ENCODE measurements at regions not wholly inside any gene's neighbourhood (a gene's known extent, or its start where the extent isn't known, plus 50 kb on each side); places are given as distances from the start of the nearest gene placed in this dataset.

- Mint-ChIP-seq H3K9me3 (no peaks in the 10 kb centered on the region), H3K36me3 (ENCODE audit: low read depth) (no peaks in the 10 kb centered on the region), H3K4me3 (no peak overlapping the region), H3K4me1 (no peaks in the 10 kb centered on the region), H3K27me3 (ENCODE audit: insufficient read depth, low read depth, poor library complexity) (no peaks in the 10 kb centered on the region), H3K27ac (no peak overlapping the region)
- H3K4me1 ChIP-seq (ENCODE audit: insufficient read depth) = no peaks in the 10 kb centered on the region
- no peak overlapping the region for H3K4me2 ChIP-seq
- H3K36me3 ChIP-seq (ENCODE audit: insufficient read depth) = no peaks in the 10 kb centered on the region
- H3K27me3 ChIP-seq (ENCODE audit: insufficient read depth) = no peaks in the 10 kb centered on the region
- no peaks in the 10 kb centered on the region for H3F3A ChIP-seq (replicated peaks; ENCODE audit: low read depth)
- ATAC-seq (no peak), DNase-seq (ENCODE audit: low spot score) (no peak)
- no peaks in the 10 kb centered on the region for H3K9me2 ChIP-seq (ENCODE audit: insufficient read depth)
- H3K4me3 ChIP-seq = no peak overlapping the region
- no peak overlapping the region for H3K27ac ChIP-seq (ENCODE audit: low read depth)
- TF ChIP-seq EZH2 (IDR thresholded peaks at IDR 0.05; ENCODE audit: low read depth, unreplicated experiment) (no peak), ZNF331 (CRISPR knock-in tag; IDR thresholded peaks at IDR 0.05; ENCODE audit: low read depth) (no peak)
- no peak overlapping the region for H2AFZ ChIP-seq
- no peaks in the 10 kb centered on the region for H3K79me2 ChIP-seq (replicated peaks; ENCODE audit: insufficient read depth)
- H4K20me1 ChIP-seq (replicated peaks; ENCODE audit: insufficient read depth) = no peaks in the 10 kb centered on the region
Measured at GRCh38 chr5:118435131-118435530, 553.2 kb downstream of the DTWD2 start.

- no peak for ATAC-seq
- no peaks in the 10 kb centered on the region for H3K4me1 ChIP-seq (ENCODE audit: insufficient read depth)
- H3K27ac ChIP-seq (ENCODE audit: low read depth) = no peak overlapping the region
- no peaks in the 10 kb centered on the region for H3K9me3 Mint-ChIP-seq
- no peaks in the 10 kb centered on the region for H3K9me2 ChIP-seq (ENCODE audit: insufficient read depth)
- H3K4me1 Mint-ChIP-seq = no peaks in the 10 kb centered on the region
- no peak overlapping the region for H3K27ac Mint-ChIP-seq
- DNase-seq (ENCODE audit: low spot score) = no peak
- H3F3A ChIP-seq (replicated peaks; ENCODE audit: low read depth) = no peaks in the 10 kb centered on the region
- no peak overlapping the region for H3K4me3 Mint-ChIP-seq
- H3K4me2 ChIP-seq = no peak overlapping the region
- H3K36me3 ChIP-seq (ENCODE audit: insufficient read depth) = no peaks in the 10 kb centered on the region
- no peaks in the 10 kb centered on the region for H3K36me3 Mint-ChIP-seq (ENCODE audit: low read depth)
- no peaks in the 10 kb centered on the region for H3K79me2 ChIP-seq (replicated peaks; ENCODE audit: insufficient read depth)
- no peaks in the 10 kb centered on the region for H3K27me3 ChIP-seq (ENCODE audit: insufficient read depth)
- TF ChIP-seq ZNF114 (CRISPR knock-in tag; IDR thresholded peaks at IDR 0.05) (no peak), POLR2AphosphoS5 (IDR thresholded peaks at IDR 0.05; ENCODE audit: low read depth) (no peak), CTCF (conservative IDR thresholded peaks at IDR 0.05; ENCODE audit: low read depth in 2 of 2) (no peak), ZNF462 (CRISPR knock-in tag; IDR thresholded peaks at IDR 0.05) (no peak), JUNB (IDR thresholded peaks at IDR 0.05; ENCODE audit: unreplicated experiment) (no peak), EZH2 (IDR thresholded peaks at IDR 0.05; ENCODE audit: low read depth, unreplicated experiment) (no peak), ZNF331 (CRISPR knock-in tag; IDR thresholded peaks at IDR 0.05; ENCODE audit: low read depth) (no peak), EZH2phosphoT487 (IDR thresholded peaks at IDR 0.05; ENCODE audit: unreplicated experiment) (no peak), ETS1 (IDR thresholded peaks at IDR 0.05) (no peak), REST (IDR thresholded peaks at IDR 0.05; ENCODE audit: unreplicated experiment) (no peak)
- no peak overlapping the region for H2AFZ ChIP-seq
- no peaks in the 10 kb centered on the region for H3K27me3 Mint-ChIP-seq (ENCODE audit: insufficient read depth, low read depth, poor library complexity)
- no peaks in the 10 kb centered on the region; the same call in 1 of the 2 replicates for H4K20me1 ChIP-seq (replicated peaks; ENCODE audit: insufficient read depth)
- H3K4me3 ChIP-seq = no peak overlapping the region
Measured at GRCh38 chr5:118434522-118434921, 553.8 kb downstream of the DTWD2 start.

Data from GM23338 (cell line).